GM19035 (cell line): ENCODE measurements at regions not wholly inside any gene's neighbourhood (a gene's known extent, or its start where the extent isn't known, plus 50 kb on each side); places are given as distances from the start of the nearest gene placed in this dataset.
"Not testable (repeated sequence)": the region's sequence is repeated elsewhere in the genome, so short reads cannot be mapped to it uniquely, and the experiment has no call there.

ENCODE experiments used
- ATAC-seq: cut with Tn5 transposase; IDR thresholded peaks from one replicate; pipeline ENCODE4 v1.9.1; 2021; ENCODE audit not compliant: unreplicated experiment

- no peak for ATAC-seq
These were observed 1168.4 kb downstream of the FSCB start for GRCh38 chr14:43338713-43339112.

- ATAC-seq, result no peak
These were observed 1170.7 kb downstream of the FSCB start for GRCh38 chr14:43336351-43336750.

GRCh38 chr14:43326501-43327407 lies 1180.3 kb downstream of the FSCB start:
- not testable (repeated sequence) for ATAC-seq

GRCh38 chr14:43316427-43316826 lies 1190.7 kb downstream of the FSCB start:
- no peak for ATAC-seq

- ATAC-seq, result no peak
These were observed 1193.4 kb downstream of the FSCB start for GRCh38 chr14:43313719-43314118.

- ATAC-seq, result no peak
These were observed 1198.5 kb downstream of the FSCB start for GRCh38 chr14:43308421-43309110.

- no peak for ATAC-seq
These were observed 1199.2 kb downstream of the FSCB start for GRCh38 chr14:43307836-43308235.

GRCh38 chr14:43306053-43306452 lies 1201.0 kb downstream of the FSCB start:
- ATAC-seq, result no peak

- no peak for ATAC-seq
These were observed 1209.3 kb downstream of the FSCB start for GRCh38 chr14:43297794-43298193.

GRCh38 chr14:43296061-43296460 lies 1211.0 kb downstream of the FSCB start:
- not testable (repeated sequence) for ATAC-seq

GRCh38 chr14:43285575-43285974 lies 1221.5 kb downstream of the FSCB start:
- no peak for ATAC-seq

- ATAC-seq, result no peak
These were observed 1247.0 kb downstream of the FSCB start for GRCh38 chr14:43260056-43260455.

- no peak for ATAC-seq
These were observed 1248.7 kb downstream of the FSCB start for GRCh38 chr14:43258396-43258795.

- not testable (repeated sequence) for ATAC-seq
These were observed 1250.1 kb downstream of the FSCB start for GRCh38 chr14:43256996-43257395.

GRCh38 chr14:43252866-43253265 lies 1254.2 kb downstream of the FSCB start:
- ATAC-seq, result no peak

- no peak for ATAC-seq
These were observed 1257.5 kb downstream of the FSCB start for GRCh38 chr14:43249591-43249990.

- ATAC-seq, result no peak
These were observed 1258.0 kb downstream of the FSCB start for GRCh38 chr14:43249116-43249515.

- ATAC-seq, result no peak
These were observed 1259.2 kb downstream of the FSCB start for GRCh38 chr14:43247877-43248276.

- no peak for ATAC-seq
These were observed 1262.9 kb downstream of the FSCB start for GRCh38 chr14:43244142-43244625.

GRCh38 chr14:43243168-43243567 lies 1263.9 kb downstream of the FSCB start:
- no peak for ATAC-seq

GRCh38 chr14:43232261-43232660 lies 1274.8 kb downstream of the FSCB start:
- ATAC-seq, result no peak

GRCh38 chr14:43215524-43215923 lies 1291.6 kb downstream of the FSCB start:
- no peak for ATAC-seq
